SK-N-SH (cell line): ENCODE measurements at regions not wholly inside any gene's neighbourhood (a gene's known extent, or its start where the extent isn't known, plus 50 kb on each side); places are given as distances from the start of the nearest gene placed in this dataset.

Source experiments
- CTCF ChIA-PET: fragments of 300-600, 350-600 bp; formaldehyde crosslinking; extraction: SDS; loops from one replicate; lab custom pipeline; 2021; lab: Yijun Ruan, JAX
- POLR2A ChIA-PET: fragments of 350-600 bp; sonication (Branson Sonifier 250); formaldehyde crosslinking; extraction: SDS; loops from one replicate; lab custom pipeline; 2020; ENCODE audit warnings: antibody characterized with exemption, inconsistent platforms; lab: Yijun Ruan, JAX
- DNase-seq: peaks from one replicate; pipeline ENCODE4 v3.0.0; 2012
- H2AFZ ChIP-seq: fragments of 200-600 bp; sonication (generic); 2 replicates; pipeline ENCODE4 v1.8.1; 2016; ENCODE audit warnings: antibody characterized with exemption, mild to moderate bottlenecking, low read depth
- H3F3A ChIP-seq: fragments of 200-600 bp; sonication (generic); replicated peaks from 2 replicates; pipeline ENCODE3; 2016; ENCODE audit warnings: antibody characterized with exemption, mild to moderate bottlenecking; ENCODE audit not compliant: insufficient read depth
- H3K27ac ChIP-seq, 2 experiments: fragments of 200-500 bp in 1 of 2; fragments of 200-600 bp in 1 of 2; sonication (Bioruptor generic) in 1 of 2; sonication (generic), shearing (Covaris generic) in 1 of 2; 2 replicates each; pipeline versions ENCODE4 v1.5.1 to v1.6.1; 2014 to 2016; ENCODE audit warnings: low read depth in 2 of 2, inconsistent platforms in 1 of 2, low read length in 1 of 2, mild to moderate bottlenecking in 1 of 2, mixed read lengths in 1 of 2
- H3K27me3 ChIP-seq: fragments of 200-600 bp; sonication (generic), shearing (Covaris generic); 2 replicates; pipeline ENCODE4 v1.6.1; 2016; ENCODE audit warnings: mixed run types; ENCODE audit not compliant: insufficient read depth
- H3K36me3 ChIP-seq, 2 experiments: fragments of 200-500 bp in 1 of 2; fragments of 200-600 bp in 1 of 2; sonication (Bioruptor generic) in 1 of 2; sonication (generic) in 1 of 2; replicated peaks in 1 of 2; 2 replicates each; pipeline versions ENCODE3 to v1.5.1; 2014 to 2016; ENCODE audit warnings: low read length in 1 of 2, mild to moderate bottlenecking in 1 of 2; ENCODE audit not compliant: insufficient read depth in 2 of 2, control insufficient read depth in 1 of 2
- H3K4me1 ChIP-seq, 2 experiments: fragments of 200-500 bp in 1 of 2; fragments of 200-600 bp in 1 of 2; sonication (Bioruptor generic) in 1 of 2; sonication (generic), shearing (Covaris generic) in 1 of 2; 2 replicates each; pipeline versions ENCODE4 v1.5.1 to v1.6.1; 2014 to 2016; ENCODE audit warnings: low read depth in 1 of 2, low read length in 1 of 2, mixed run types in 1 of 2; ENCODE audit not compliant: insufficient read depth in 2 of 2, control insufficient read depth in 1 of 2
- H3K4me2 ChIP-seq: fragments of 200-600 bp; sonication (generic), shearing (Covaris generic); 2 replicates; pipeline ENCODE4 v1.6.1; 2017; ENCODE audit warnings: mixed run types
- H3K4me3 ChIP-seq, 2 experiments: fragments of 200-500 bp in 1 of 2; fragments of 200-600 bp in 1 of 2; sonication (Bioruptor generic) in 1 of 2; sonication (generic), shearing (Covaris generic) in 1 of 2; 2 replicates each; pipeline versions ENCODE4 v1.5.1 to v1.8.1; 2014 to 2016; ENCODE audit warnings: low read depth in 2 of 2, inconsistent platforms in 1 of 2, low read length in 1 of 2, mild to moderate bottlenecking in 1 of 2, mixed read lengths in 1 of 2, moderate library complexity in 1 of 2
- H3K79me2 ChIP-seq: fragments of 200-600 bp; sonication (generic); 2 replicates; pipeline ENCODE4 v1.8.1; 2017; ENCODE audit warnings: mild to moderate bottlenecking; ENCODE audit not compliant: insufficient read depth
- H3K9ac ChIP-seq: fragments of 200-600 bp; sonication (generic); 2 replicates; pipeline ENCODE4 v1.6.1; 2017; ENCODE audit warnings: mixed run types
- H3K9me2 ChIP-seq: fragments of 200-600 bp; sonication (generic); 2 replicates; pipeline ENCODE4 v1.6.1; 2017; ENCODE audit warnings: mixed run types
- H3K9me3 ChIP-seq: fragments of 200-600 bp; sonication (generic); 2 replicates; pipeline ENCODE4 v1.6.1; 2017; ENCODE audit warnings: mixed run types, mild to moderate bottlenecking, moderate library complexity
- H4K20me1 ChIP-seq: fragments of 200-600 bp; sonication (generic); 2 replicates; pipeline ENCODE4 v1.6.1; 2017; ENCODE audit warnings: mild to moderate bottlenecking, mixed run types; ENCODE audit not compliant: insufficient read depth
- ELF1 ChIP-seq: IDR thresholded peaks from 2 replicates; pipeline ENCODE4 v1.4.0; 2012
- EP300 ChIP-seq, 2 experiments: IDR thresholded peaks; 2 replicates each; pipeline versions ENCODE4 v1.4.0 to v1.6.1; 2012; ENCODE audit warnings: borderline replicate concordance in 1 of 2, low read depth in 1 of 2, low read length in 1 of 2
- EZH2phosphoT487 ChIP-seq: fragments of 200-600 bp; sonication (generic); IDR thresholded peaks from 2 replicates; pipeline ENCODE4 v1.6.1; 2017; ENCODE audit warnings: low read depth, mixed run types, mild to moderate bottlenecking, antibody characterized with exemption, moderate library complexity, borderline replicate concordance
- FOSL2 ChIP-seq: IDR thresholded peaks from 2 replicates; pipeline ENCODE4 v1.4.0; 2012; ENCODE audit warnings: low read depth, mild to moderate bottlenecking, moderate library complexity, borderline replicate concordance
- GATA2 ChIP-seq: sonication (generic); formaldehyde crosslinking; IDR thresholded peaks from 2 replicates; pipeline ENCODE4 v1.5.0; 2020; ENCODE audit warnings: mild to moderate bottlenecking, missing genetic modification reagents
- MEF2A ChIP-seq: IDR thresholded peaks from 2 replicates; pipeline ENCODE4 v1.4.0; 2012; ENCODE audit warnings: low read depth, borderline replicate concordance
- NFIC ChIP-seq: IDR thresholded peaks from 2 replicates; pipeline ENCODE4 v1.4.0; 2012; ENCODE audit warnings: borderline replicate concordance
- RCOR1 ChIP-seq: fragments of 150-350 bp; IDR thresholded peaks from 2 replicates; pipeline ENCODE4 v1.6.1; 2017; ENCODE audit warnings: antibody characterized with exemption, low read length
- RFX5 ChIP-seq: IDR thresholded peaks from 2 replicates; pipeline ENCODE4 v1.6.1; 2012; ENCODE audit warnings: mild to moderate bottlenecking, improper control_type of control experiment, low read length
- RXRA ChIP-seq: IDR thresholded peaks from 2 replicates; pipeline ENCODE4 v1.4.0; 2012; ENCODE audit warnings: low read depth, mild to moderate bottlenecking, borderline replicate concordance
- SIN3A ChIP-seq: IDR thresholded peaks from 2 replicates; pipeline ENCODE4 v1.6.1; 2012; ENCODE audit warnings: low read depth, mild to moderate bottlenecking, low read length, moderate library complexity, borderline replicate concordance
- SMC3 ChIP-seq: IDR thresholded peaks from 2 replicates; pipeline ENCODE4 v1.6.1; 2012; ENCODE audit warnings: low read depth, low read length, improper control_type of control experiment
- TAF1 ChIP-seq: IDR thresholded peaks from 2 replicates; pipeline ENCODE4 v1.6.1; 2012; ENCODE audit warnings: low read depth, mild to moderate bottlenecking, low read length, moderate library complexity, borderline replicate concordance
- TCF12 ChIP-seq: IDR thresholded peaks from 2 replicates; pipeline ENCODE4 v1.4.0; 2012
- YY1 ChIP-seq: IDR thresholded peaks from 2 replicates; pipeline ENCODE4 v1.4.0; 2012; ENCODE audit warnings: low read depth, mild to moderate bottlenecking
- WGBS: methylation state at CpG from one replicate; pipeline ENCODE4 v1.1.6; 2017; ENCODE audit warnings: low lambda C conversion rate; 5-methylcytosine and 5-hydroxymethylcytosine counted together
- TF ChIP-seq, protein P1 (sequence below): IDR thresholded peaks from 2 replicates; pipeline ENCODE4; 2012
- TF ChIP-seq, protein P2 (sequence below): IDR thresholded peaks from 2 replicates; pipeline ENCODE4 v1.4.0; 2012; ENCODE audit warnings: low read depth, borderline replicate concordance
- TF ChIP-seq, protein P3 (sequence below): fragments of 150-350 bp; IDR thresholded peaks from 2 replicates; pipeline ENCODE4 v1.6.1; 2016; ENCODE audit warnings: mild to moderate bottlenecking, low read depth, low read length
- TF ChIP-seq, protein P4 (sequence below): IDR thresholded peaks from 2 replicates; pipeline ENCODE4 v1.4.0; 2012; ENCODE audit warnings: low read depth, borderline replicate concordance

DNA sequence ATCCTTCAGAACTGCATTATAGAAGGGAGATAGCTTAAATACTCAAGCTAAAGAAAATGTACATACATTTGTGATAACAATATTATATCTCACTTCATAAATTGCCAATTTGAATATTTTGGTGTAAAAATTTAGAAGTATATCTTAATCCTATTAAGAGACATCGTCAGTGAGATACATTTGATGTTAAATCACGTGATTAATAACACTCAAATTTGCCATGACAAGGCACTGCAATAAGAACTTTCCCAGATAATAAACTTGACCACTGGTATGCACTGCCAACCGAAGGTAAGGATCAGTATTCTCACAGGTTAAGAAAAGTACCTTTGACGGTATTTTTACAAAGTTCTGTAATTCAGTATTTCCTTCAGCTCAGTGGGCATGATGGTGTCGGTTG is 764.7 kb upstream of the FRG1 start:
- no peak overlapping the region for H3K4me2 ChIP-seq
- H3K36me3 ChIP-seq: no peaks in the 10 kb centered on the region
- 27% methylated on average over 5 of the region's 5 CpGs for WGBS
- H3K9me2 ChIP-seq: no peaks in the 10 kb centered on the region
- no peak for DNase-seq
- POLR2A ChIA-PET: no interaction called here
- H3K4me1 ChIP-seq: no peaks in the 10 kb centered on the region
- no peak overlapping the region for H2AFZ ChIP-seq
- TF ChIP-seq MEF2A: no peak
- no peak for TF ChIP-seq NFIC
- TF ChIP-seq EZH2phosphoT487: no peak
- TF ChIP-seq ELF1: no peak
- TF ChIP-seq RCOR1: no peak
- no peak for TF ChIP-seq SIN3A
- TF ChIP-seq, protein P1, sequence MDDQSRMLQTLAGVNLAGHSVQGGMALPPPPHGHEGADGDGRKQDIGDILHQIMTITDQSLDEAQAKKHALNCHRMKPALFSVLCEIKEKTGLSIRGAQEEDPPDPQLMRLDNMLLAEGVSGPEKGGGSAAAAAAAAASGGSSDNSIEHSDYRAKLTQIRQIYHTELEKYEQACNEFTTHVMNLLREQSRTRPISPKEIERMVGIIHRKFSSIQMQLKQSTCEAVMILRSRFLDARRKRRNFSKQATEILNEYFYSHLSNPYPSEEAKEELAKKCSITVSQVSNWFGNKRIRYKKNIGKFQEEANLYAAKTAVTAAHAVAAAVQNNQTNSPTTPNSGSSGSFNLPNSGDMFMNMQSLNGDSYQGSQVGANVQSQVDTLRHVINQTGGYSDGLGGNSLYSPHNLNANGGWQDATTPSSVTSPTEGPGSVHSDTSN: no peak
- TF ChIP-seq, all 33 proteins: peak for 0
- no peaks in the 10 kb centered on the region for H4K20me1 ChIP-seq
- no peak overlapping the region for H3K4me3 ChIP-seq
- H3K9me3 ChIP-seq: no peaks in the 10 kb centered on the region
- no peak overlapping the region for H3K27ac ChIP-seq
- no peaks in the 10 kb centered on the region for H3K27me3 ChIP-seq
- no peak overlapping the region for H3K9ac ChIP-seq
- H3K79me2 ChIP-seq: no peaks in the 10 kb centered on the region
- CTCF ChIA-PET: no interaction called here
- no peaks in the 10 kb centered on the region for H3F3A ChIP-seq

DNA sequence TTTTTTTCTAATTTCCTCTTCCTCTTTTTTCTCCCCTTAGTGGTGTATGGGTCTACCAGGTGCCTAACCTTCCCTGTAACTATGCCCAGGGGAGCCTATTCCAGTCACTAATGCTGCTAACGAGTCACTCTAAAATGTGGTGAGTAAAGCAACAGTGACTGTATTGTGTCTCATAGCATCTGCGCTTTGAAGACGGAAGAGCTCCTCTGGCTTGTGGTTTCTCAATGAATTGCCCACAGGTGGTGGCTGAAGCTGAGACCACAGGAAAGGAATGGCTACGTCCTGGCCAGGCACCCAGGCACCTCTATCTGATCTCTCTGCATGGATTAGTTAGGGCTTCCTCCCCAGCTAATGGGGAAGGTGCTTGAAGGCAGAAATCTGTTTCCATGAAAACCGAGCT is 763.5 kb upstream of the FRG1 start:
- 12% methylated on average over 5 of the region's 5 CpGs for WGBS
- Histone ChIP-seq H3K79me2 (no peaks in the 10 kb centered on the region), H3K9me3 (no peaks in the 10 kb centered on the region), H3K27me3 (no peaks in the 10 kb centered on the region), H3K27ac (no peak overlapping the region), H3K36me3 (no peaks in the 10 kb centered on the region), H3K9ac (no peak overlapping the region), H4K20me1 (no peaks in the 10 kb centered on the region), H3K4me2 (no peak overlapping the region), H2AFZ (no peak overlapping the region), H3K9me2 (no peaks in the 10 kb centered on the region), H3K4me1 (no peaks in the 10 kb centered on the region), H3K4me3 (no peak overlapping the region), H3F3A (no peaks in the 10 kb centered on the region)
- POLR2A ChIA-PET: no interaction called here
- CTCF ChIA-PET: no interaction called here
- no peak for DNase-seq
- TF ChIP-seq MEF2A (no peak), SMC3 (no peak), FOSL2 (no peak), RXRA (no peak), EP300 (IDR thresholded peaks at IDR 0.05; ENCODE audit: borderline replicate concordance in 1 of 2, low read depth in 1 of 2, low read length in 1 of 2) (no peak), RFX5 (no peak), TAF1 (no peak), TCF12 (no peak), YY1 (no peak), GATA2 (no peak)
- TF ChIP-seq, protein P2, sequence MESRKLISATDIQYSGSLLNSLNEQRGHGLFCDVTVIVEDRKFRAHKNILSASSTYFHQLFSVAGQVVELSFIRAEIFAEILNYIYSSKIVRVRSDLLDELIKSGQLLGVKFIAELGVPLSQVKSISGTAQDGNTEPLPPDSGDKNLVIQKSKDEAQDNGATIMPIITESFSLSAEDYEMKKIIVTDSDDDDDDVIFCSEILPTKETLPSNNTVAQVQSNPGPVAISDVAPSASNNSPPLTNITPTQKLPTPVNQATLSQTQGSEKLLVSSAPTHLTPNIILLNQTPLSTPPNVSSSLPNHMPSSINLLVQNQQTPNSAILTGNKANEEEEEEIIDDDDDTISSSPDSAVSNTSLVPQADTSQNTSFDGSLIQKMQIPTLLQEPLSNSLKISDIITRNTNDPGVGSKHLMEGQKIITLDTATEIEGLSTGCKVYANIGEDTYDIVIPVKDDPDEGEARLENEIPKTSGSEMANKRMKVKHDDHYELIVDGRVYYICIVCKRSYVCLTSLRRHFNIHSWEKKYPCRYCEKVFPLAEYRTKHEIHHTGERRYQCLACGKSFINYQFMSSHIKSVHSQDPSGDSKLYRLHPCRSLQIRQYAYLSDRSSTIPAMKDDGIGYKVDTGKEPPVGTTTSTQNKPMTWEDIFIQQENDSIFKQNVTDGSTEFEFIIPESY: no peak
- TF ChIP-seq, protein P1: no peak
- TF ChIP-seq, protein P3, sequence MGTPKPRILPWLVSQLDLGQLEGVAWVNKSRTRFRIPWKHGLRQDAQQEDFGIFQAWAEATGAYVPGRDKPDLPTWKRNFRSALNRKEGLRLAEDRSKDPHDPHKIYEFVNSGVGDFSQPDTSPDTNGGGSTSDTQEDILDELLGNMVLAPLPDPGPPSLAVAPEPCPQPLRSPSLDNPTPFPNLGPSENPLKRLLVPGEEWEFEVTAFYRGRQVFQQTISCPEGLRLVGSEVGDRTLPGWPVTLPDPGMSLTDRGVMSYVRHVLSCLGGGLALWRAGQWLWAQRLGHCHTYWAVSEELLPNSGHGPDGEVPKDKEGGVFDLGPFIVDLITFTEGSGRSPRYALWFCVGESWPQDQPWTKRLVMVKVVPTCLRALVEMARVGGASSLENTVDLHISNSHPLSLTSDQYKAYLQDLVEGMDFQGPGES: no peak
- TF ChIP-seq, protein P4, sequence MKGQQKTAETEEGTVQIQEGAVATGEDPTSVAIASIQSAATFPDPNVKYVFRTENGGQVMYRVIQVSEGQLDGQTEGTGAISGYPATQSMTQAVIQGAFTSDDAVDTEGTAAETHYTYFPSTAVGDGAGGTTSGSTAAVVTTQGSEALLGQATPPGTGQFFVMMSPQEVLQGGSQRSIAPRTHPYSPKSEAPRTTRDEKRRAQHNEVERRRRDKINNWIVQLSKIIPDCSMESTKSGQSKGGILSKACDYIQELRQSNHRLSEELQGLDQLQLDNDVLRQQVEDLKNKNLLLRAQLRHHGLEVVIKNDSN: no peak
